ENCODE measurements at regions not wholly inside any gene's neighbourhood (a gene's known extent, or its start where the extent isn't known, plus 50 kb on each side); places are given as distances from the start of the nearest gene placed in this dataset.

- no peak for DNase-seq
Measured at GRCh38 chr9:79287708-79288290, 284.0 kb upstream of the TLE4 start.

- DNase-seq: no peak
Measured at GRCh38 chr9:79289856-79290255, 281.9 kb upstream of the TLE4 start.

- DNase-seq: no peak
Measured at GRCh38 chr9:79292731-79293280, 279.0 kb upstream of the TLE4 start.

- DNase-seq: no peak
Measured at GRCh38 chr9:79300068-79300467, 271.7 kb upstream of the TLE4 start.

- no peak for DNase-seq
Measured at GRCh38 chr9:79301085-79301484, 270.7 kb upstream of the TLE4 start.

- no peak for DNase-seq
Measured at GRCh38 chr9:79301551-79302391, 270.0 kb upstream of the TLE4 start.

GRCh38 chr9:79302569-79302968 lies 269.2 kb upstream of the TLE4 start:
- no peak for DNase-seq

- no peak for DNase-seq
Measured at GRCh38 chr9:79308012-79308411, 263.8 kb upstream of the TLE4 start.

- no peak for DNase-seq
Measured at GRCh38 chr9:79312686-79313421, 258.9 kb upstream of the TLE4 start.

GRCh38 chr9:79325501-79325900 lies 246.3 kb upstream of the TLE4 start:
- no peak for DNase-seq

- no peak for DNase-seq
Measured at GRCh38 chr9:79329861-79330260, 241.9 kb upstream of the TLE4 start.

- DNase-seq: no peak
Measured at GRCh38 chr9:79334001-79334400, 237.8 kb upstream of the TLE4 start.

- no peak for DNase-seq
Measured at GRCh38 chr9:79334711-79335110, 237.1 kb upstream of the TLE4 start.

- no peak for DNase-seq
Measured at GRCh38 chr9:79335987-79336386, 235.8 kb upstream of the TLE4 start.

GRCh38 chr9:79341561-79341960 lies 230.2 kb upstream of the TLE4 start:
- DNase-seq: no peak

- DNase-seq: no peak
Measured at GRCh38 chr9:79346350-79347020, 225.3 kb upstream of the TLE4 start.

GRCh38 chr9:79352322-79352721 lies 219.4 kb upstream of the TLE4 start:
- no peak for DNase-seq

- DNase-seq: no peak
Measured at GRCh38 chr9:79353856-79354520, 217.8 kb upstream of the TLE4 start.

- no peak for DNase-seq
Measured at GRCh38 chr9:79357194-79357593, 214.6 kb upstream of the TLE4 start.

GRCh38 chr9:79357616-79358015 lies 214.1 kb upstream of the TLE4 start:
- no peak for DNase-seq

GRCh38 chr9:79360387-79361347 lies 211.1 kb upstream of the TLE4 start:
- DNase-seq: no peak
